Cardiac muscle cell (in vitro differentiated cells and primary cell): ENCODE measurements at regions not wholly inside any gene's neighbourhood (a gene's known extent, or its start where the extent isn't known, plus 50 kb on each side); places are given as distances from the start of the nearest gene placed in this dataset.

Experiments
- DNase-seq, 2 donors: peaks; one replicate each; pipeline versions ENCODE4 v3.0.0 to v3.0.0-alpha.2; 2010 to 2017; ENCODE audit warnings: low read depth in 1 of 2, low spot score in 1 of 2
- H3K27ac ChIP-seq: fragments of 200-600 bp; sonication (generic); 2 replicates; pipeline ENCODE4 v1.5.1; 2016
- H3K27me3 ChIP-seq: fragments of 200-600 bp; sonication (generic); 2 replicates; pipeline ENCODE4 v1.6.0; 2016; ENCODE audit warnings: control low read depth
- H3K36me3 ChIP-seq: fragments of 200-600 bp; sonication (generic); 2 replicates; pipeline ENCODE4 v1.5.1; 2016; ENCODE audit warnings: control low read depth
- H3K4me1 ChIP-seq: fragments of 200-600 bp; sonication (generic); 2 replicates; pipeline ENCODE4 v1.8.1; 2017; ENCODE audit warnings: low read depth, mild to moderate bottlenecking, mixed run types
- H3K4me3 ChIP-seq: fragments of 200-600 bp; sonication (generic); 2 replicates; pipeline ENCODE4 v1.5.1; 2016; ENCODE audit warnings: mild to moderate bottlenecking
- H3K9me3 ChIP-seq: fragments of 200-600 bp; sonication (generic); 2 replicates; pipeline ENCODE4 v1.5.1; 2017; ENCODE audit warnings: low read depth, mild to moderate bottlenecking, control low read depth
- TF ChIP-seq, protein P1 (sequence below): IDR thresholded peaks from 2 replicates; pipeline ENCODE4 v1.5.1; 2012; ENCODE audit warnings: low read depth, mild to moderate bottlenecking, low read length

DNA sequence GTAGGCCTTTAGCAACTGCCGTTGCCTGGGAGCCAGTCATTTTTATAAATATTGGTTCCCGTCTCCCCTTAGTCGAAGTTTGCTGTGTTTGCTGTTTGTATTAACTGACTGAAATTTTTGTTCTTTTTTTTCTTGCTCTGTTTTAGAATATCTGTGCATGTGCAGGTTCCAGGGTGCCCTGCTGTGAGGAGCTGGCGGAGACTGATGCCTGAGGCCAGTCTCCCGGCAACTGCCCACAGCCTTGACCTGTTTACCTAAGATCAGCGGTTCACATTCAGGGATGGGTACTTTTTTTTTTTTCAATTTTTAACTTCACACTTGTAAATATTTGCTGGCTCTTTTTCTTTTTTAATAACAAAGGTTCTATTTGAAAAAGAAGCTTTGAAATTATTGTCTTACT, 262.6 kb upstream of the ADAMTS16 start:
- Histone ChIP-seq H3K4me1 (no peaks in the 10 kb centered on the region), H3K36me3 (no peaks in the 10 kb centered on the region), H3K27ac (no peak overlapping the region), H3K9me3 (no peaks in the 10 kb centered on the region), H3K27me3 (no peaks in the 10 kb centered on the region), H3K4me3 (no peak overlapping the region)
- TF ChIP-seq, protein P1, sequence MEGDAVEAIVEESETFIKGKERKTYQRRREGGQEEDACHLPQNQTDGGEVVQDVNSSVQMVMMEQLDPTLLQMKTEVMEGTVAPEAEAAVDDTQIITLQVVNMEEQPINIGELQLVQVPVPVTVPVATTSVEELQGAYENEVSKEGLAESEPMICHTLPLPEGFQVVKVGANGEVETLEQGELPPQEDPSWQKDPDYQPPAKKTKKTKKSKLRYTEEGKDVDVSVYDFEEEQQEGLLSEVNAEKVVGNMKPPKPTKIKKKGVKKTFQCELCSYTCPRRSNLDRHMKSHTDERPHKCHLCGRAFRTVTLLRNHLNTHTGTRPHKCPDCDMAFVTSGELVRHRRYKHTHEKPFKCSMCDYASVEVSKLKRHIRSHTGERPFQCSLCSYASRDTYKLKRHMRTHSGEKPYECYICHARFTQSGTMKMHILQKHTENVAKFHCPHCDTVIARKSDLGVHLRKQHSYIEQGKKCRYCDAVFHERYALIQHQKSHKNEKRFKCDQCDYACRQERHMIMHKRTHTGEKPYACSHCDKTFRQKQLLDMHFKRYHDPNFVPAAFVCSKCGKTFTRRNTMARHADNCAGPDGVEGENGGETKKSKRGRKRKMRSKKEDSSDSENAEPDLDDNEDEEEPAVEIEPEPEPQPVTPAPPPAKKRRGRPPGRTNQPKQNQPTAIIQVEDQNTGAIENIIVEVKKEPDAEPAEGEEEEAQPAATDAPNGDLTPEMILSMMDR: no peak
- DNase-seq: no peak

- H3K4me3 ChIP-seq: no peak overlapping the region
- H3K27me3 ChIP-seq: no peaks in the 10 kb centered on the region
- no peaks in the 10 kb centered on the region for H3K9me3 ChIP-seq
- no peaks in the 10 kb centered on the region for H3K36me3 ChIP-seq
- TF ChIP-seq, protein P1: no peak
- no peaks in the 10 kb centered on the region for H3K4me1 ChIP-seq
- no peak for DNase-seq
- no peak overlapping the region for H3K27ac ChIP-seq
Observed at GRCh38 chr5:4879075-4879474, 261.1 kb upstream of the ADAMTS16 start.

- peak; percentile 72 to 74 for DNase-seq
- H3K4me3 ChIP-seq: no peak overlapping the region
- H3K9me3 ChIP-seq: no peaks in the 10 kb centered on the region
- no peaks in the 10 kb centered on the region for H3K4me1 ChIP-seq
- TF ChIP-seq, protein P1: peak; percentile 77
- no peak overlapping the region for H3K27ac ChIP-seq
- no peaks in the 10 kb centered on the region for H3K27me3 ChIP-seq
- no peaks in the 10 kb centered on the region for H3K36me3 ChIP-seq
Observed at GRCh38 chr5:4879693-4880303, 260.3 kb upstream of the ADAMTS16 start.

DNA sequence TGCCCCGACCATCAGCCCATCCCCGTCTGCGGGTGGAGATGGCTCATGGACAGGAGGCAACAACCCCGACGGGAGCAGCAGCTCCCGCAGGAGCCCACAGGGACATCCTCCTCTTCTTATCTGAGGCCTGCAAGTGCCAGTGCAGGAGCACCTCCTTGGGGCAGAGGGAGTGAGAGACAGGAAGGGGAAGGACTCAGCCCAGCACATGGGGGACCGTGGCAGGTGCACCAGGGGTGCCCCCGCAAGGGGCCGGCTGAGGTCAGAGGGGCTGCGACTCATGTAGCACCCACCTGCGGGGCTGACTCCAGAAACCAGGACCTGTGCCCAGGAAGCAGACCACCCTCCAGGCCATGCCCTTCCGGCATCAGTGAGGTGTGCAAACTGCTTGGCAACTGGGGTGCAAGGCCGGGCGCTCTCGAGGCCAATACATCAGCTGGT, 259.8 kb upstream of the ADAMTS16 start:
- no peak for DNase-seq
- Histone ChIP-seq H3K36me3 (no peaks in the 10 kb centered on the region), H3K27ac (no peak overlapping the region), H3K4me1 (no peaks in the 10 kb centered on the region), H3K4me3 (no peak overlapping the region), H3K27me3 (no peaks in the 10 kb centered on the region), H3K9me3 (no peaks in the 10 kb centered on the region)
- TF ChIP-seq, protein P1: no peak

DNA sequence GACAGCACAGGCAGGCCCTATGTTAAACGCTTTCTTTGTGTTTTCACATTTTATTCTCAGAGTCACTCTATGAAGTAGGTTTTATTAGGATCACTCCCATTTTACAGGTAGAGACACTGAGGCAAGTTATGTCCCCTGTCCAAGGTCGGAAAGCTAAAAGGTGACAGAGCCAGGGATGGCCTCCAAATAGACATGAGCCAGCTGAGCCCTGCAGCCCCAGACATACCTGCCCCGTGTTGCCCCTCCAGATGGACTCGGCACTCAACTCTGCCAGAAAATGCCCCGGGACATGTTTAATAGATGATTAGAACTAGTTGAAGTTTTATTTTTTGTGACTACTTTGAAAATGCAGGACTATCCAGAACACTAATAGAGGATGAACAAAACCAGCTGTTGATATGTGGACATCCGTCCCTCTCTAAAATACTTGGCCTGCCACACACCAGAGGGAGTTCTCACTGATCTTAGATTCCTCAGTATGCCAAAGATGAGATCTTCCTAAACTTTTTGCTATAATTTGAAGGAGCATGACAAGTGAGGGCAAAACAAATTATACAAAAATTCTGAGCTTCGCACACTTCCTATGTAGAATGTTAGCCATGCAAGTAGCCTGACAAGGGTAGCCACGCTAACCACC, 258.6 kb upstream of the ADAMTS16 start:
- TF ChIP-seq, protein P1: no peak
- no peak for DNase-seq
- H3K27ac ChIP-seq: no peak overlapping the region
- no peaks in the 10 kb centered on the region for H3K27me3 ChIP-seq
- no peak overlapping the region for H3K4me3 ChIP-seq
- no peaks in the 10 kb centered on the region for H3K4me1 ChIP-seq
- no peaks in the 10 kb centered on the region for H3K9me3 ChIP-seq
- H3K36me3 ChIP-seq: no peaks in the 10 kb centered on the region
